Kidney epithelial cell (primary cell): ENCODE measurements at regions not wholly inside any gene's neighbourhood (a gene's known extent, or its start where the extent isn't known, plus 50 kb on each side); places are given as distances from the start of the nearest gene placed in this dataset.

Experiments
- DNase-seq: peaks from one replicate; pipeline ENCODE4 v3.0.0-alpha.2; 2010; ENCODE audit warnings: low read depth
- H3K27me3 ChIP-seq: 2 replicates; pipeline ENCODE4 v1.6.0; 2011; ENCODE audit warnings: low read length; ENCODE audit not compliant: control insufficient read depth, insufficient read depth
- H3K36me3 ChIP-seq: 2 replicates; pipeline ENCODE4 v1.5.1; 2011; ENCODE audit warnings: low read length; ENCODE audit not compliant: control insufficient read depth, insufficient read depth
- H3K4me3 ChIP-seq: 2 replicates; pipeline ENCODE4 v1.5.1; 2011; ENCODE audit warnings: low read depth, mild to moderate bottlenecking, control low read depth, low read length
- CTCF ChIP-seq: IDR thresholded peaks from 2 replicates; pipeline ENCODE4 v1.5.1; 2011; ENCODE audit warnings: mild to moderate bottlenecking, moderate library complexity, low read length, control low read depth, inconsistent platforms; ENCODE audit not compliant: insufficient read depth, poor library complexity, severe bottlenecking

GRCh38 chr9:99305124-99305523 is 83.0 kb downstream of the SEC61B start:
- H3K4me3 ChIP-seq, result no peak overlapping the region
- H3K27me3 ChIP-seq, result no peaks in the 10 kb centered on the region
- no peaks in the 10 kb centered on the region for H3K36me3 ChIP-seq
- DNase-seq, result no peak
- TF ChIP-seq CTCF, result no peak

DNA sequence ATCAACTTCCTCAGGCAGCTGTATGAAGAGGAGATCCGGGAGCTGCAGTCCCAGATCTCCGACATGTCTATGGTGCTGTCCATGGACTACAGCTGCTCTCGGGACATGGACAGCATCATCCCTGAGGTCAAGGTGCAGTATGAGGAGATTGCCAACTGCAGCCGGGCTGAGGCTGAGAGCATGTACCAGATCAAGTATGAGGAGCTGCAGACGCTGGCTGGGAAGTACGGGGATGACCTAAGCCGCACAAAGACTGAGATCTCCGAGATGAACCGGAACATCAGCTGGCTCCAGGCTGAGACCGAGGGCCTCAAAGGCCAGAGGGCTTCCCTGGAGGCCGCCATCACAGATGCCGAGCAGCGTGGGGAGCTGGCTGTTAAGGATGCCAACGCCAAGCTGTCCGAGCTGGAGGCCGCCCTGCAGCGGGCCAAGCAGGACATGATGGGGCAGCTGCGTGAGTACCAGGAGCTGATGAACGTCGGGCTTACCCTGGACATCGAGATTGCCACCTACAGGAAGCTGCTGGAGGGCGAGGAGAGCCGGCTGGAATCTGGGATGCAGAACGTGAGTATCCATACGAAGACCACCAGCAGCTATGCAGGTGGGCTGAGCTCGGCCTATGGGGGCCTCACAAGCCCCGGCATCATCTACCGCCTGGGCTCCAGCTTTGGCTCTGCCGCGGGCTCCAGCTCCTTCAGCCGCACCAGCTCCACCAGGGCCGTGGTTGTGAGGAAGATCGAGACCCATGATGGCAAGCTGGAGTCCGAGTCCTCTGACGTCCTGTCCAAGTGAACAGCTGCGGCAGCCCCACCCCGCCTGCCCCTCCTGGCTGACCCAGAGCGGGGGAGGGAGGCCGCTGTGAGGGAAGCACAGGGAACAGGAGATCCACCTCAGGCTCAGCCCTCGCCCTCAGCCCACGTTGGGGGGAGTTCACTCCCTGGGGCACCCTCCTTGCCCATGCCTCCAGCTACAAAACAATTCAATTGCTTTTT is 84.0 kb downstream of the SEC61B start:
- TF ChIP-seq CTCF, result no peak
- Histone ChIP-seq H3K27me3 (no peaks in the 10 kb centered on the region), H3K4me3 (no peak overlapping the region), H3K36me3 (no peaks in the 10 kb centered on the region)
- no peak for DNase-seq

- no peak for TF ChIP-seq CTCF
- Histone ChIP-seq H3K36me3 (no peaks in the 10 kb centered on the region), H3K4me3 (no peak overlapping the region), H3K27me3 (no peaks in the 10 kb centered on the region)
- DNase-seq, result no peak
These were observed 85.8 kb downstream of the SEC61B start for GRCh38 chr9:99307851-99308250.

DNA sequence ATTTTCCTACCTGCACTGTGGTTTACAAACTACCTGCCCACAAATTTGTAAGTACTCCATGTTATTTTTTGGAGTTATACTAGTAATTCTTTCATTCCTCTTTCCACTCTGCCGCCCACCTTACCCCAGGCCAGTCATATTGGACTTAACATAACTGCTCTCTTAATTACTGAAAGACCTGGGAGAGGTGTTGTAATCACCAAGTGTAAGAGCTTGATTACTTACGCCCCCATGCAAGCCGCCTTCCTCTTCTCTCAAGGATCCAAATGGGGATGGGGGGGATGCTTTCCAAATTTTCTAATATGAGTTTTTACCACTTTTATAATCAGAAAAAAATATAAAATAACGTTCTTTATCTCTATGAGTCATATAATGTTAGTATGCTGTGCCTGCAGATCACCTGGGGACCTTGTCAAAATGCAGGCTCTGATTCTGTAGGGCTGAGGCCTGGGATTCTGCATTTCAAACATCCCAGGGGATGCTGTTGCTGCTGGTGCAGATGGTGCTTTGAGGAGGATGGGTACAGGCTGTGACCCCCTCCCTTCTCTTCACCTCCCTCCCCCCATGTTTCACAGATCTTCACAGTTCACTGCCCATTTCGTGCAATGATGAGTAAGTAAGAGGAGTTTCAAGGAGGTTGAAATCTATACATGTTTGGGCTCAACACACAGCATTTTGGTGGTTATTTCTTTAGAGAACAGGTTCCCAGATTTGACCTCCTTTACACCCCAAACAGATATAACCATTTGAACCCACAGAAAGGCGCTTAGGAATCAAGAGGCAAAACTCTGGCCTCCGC is 87.3 kb downstream of the SEC61B start:
- no peak for TF ChIP-seq CTCF
- Histone ChIP-seq H3K36me3 (no peaks in the 10 kb centered on the region), H3K27me3 (no peaks in the 10 kb centered on the region), H3K4me3 (no peak overlapping the region)
- no peak for DNase-seq

GRCh38 chr9:99312736-99313135 is 90.7 kb downstream of the SEC61B start:
- Histone ChIP-seq H3K27me3 (no peaks in the 10 kb centered on the region), H3K4me3 (no peak overlapping the region), H3K36me3 (no peaks in the 10 kb centered on the region)
- DNase-seq, result no peak
- no peak for TF ChIP-seq CTCF
